Lower leg skin (tissue), 3 donors: ENCODE measurements at regions not wholly inside any gene's neighbourhood (a gene's known extent, or its start where the extent isn't known, plus 50 kb on each side); places are given as distances from the start of the nearest gene placed in this dataset.

Experiments used
- POLR2A ChIP-seq, 2 donors: fragments of 450-650 bp; IDR thresholded peaks; one replicate each; pipeline ENCODE4 v1.6.1; 2016 to 2017; ENCODE audit warnings: antibody characterized with exemption in 2 of 2, mild to moderate bottlenecking in 1 of 2, moderate library complexity in 1 of 2
- TF ChIP-seq, protein P1 (sequence below), 3 donors: fragments of 450-650 bp; IDR thresholded peaks; one replicate each; pipeline ENCODE4 v1.5.1; 2016; ENCODE audit warnings: antibody characterized with exemption in 3 of 3, mild to moderate bottlenecking in 3 of 3, moderate library complexity in 2 of 3

DNA sequence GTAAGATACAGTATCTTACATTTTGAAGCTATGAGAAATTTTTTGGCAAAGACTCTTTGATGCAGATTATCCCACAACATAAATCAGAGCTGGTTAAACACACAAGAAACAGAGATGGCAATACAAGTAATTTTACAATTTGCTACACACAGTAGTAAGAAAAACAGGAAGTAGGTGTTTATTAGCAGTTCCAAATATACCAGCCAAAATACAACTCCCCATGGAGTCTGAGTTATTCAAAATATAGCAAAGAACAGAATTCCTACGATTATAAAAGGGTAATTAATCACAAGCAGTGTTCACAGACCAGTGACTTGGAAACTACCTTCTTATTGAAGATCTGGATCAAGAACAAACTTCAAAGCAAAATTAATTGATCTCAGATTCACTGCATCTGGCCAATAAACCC is 83.9 kb downstream of the BMP4 start:
- no peak for TF ChIP-seq POLR2A (IDR thresholded peaks at IDR 0.05)
- TF ChIP-seq, protein P1, sequence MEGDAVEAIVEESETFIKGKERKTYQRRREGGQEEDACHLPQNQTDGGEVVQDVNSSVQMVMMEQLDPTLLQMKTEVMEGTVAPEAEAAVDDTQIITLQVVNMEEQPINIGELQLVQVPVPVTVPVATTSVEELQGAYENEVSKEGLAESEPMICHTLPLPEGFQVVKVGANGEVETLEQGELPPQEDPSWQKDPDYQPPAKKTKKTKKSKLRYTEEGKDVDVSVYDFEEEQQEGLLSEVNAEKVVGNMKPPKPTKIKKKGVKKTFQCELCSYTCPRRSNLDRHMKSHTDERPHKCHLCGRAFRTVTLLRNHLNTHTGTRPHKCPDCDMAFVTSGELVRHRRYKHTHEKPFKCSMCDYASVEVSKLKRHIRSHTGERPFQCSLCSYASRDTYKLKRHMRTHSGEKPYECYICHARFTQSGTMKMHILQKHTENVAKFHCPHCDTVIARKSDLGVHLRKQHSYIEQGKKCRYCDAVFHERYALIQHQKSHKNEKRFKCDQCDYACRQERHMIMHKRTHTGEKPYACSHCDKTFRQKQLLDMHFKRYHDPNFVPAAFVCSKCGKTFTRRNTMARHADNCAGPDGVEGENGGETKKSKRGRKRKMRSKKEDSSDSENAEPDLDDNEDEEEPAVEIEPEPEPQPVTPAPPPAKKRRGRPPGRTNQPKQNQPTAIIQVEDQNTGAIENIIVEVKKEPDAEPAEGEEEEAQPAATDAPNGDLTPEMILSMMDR (IDR thresholded peaks at IDR 0.05) = no peak
